CD4-positive, alpha-beta T cell treated with Interleukin-21 for 1 hour (primary cell): ENCODE measurements at regions not wholly inside any gene's neighbourhood (a gene's known extent, or its start where the extent isn't known, plus 50 kb on each side); places are given as distances from the start of the nearest gene placed in this dataset.

ENCODE experiments used
- DNase-seq: peaks from one replicate; pipeline ENCODE4 v3.0.0-alpha.2; 2020

DNA sequence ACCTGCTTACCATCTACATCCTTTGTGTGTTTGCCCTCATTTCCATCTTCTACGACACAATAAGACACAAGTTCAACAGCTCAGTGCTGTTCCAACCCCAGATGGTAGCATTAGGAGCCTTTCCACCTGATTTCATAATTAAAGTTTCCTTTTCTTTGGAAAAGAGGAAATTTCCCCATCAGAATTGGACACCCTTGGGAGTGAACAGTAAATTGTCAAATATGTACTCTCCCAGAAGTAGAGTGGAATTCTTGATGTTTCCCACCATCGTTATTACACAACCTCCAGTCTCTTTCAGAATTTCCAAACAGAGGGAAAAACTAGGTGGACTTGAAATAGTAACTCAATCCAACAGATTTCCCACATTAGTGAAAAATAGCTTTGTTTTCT lies 337.6 kb upstream of the OR4E1 start:
- DNase-seq: no peak

DNA sequence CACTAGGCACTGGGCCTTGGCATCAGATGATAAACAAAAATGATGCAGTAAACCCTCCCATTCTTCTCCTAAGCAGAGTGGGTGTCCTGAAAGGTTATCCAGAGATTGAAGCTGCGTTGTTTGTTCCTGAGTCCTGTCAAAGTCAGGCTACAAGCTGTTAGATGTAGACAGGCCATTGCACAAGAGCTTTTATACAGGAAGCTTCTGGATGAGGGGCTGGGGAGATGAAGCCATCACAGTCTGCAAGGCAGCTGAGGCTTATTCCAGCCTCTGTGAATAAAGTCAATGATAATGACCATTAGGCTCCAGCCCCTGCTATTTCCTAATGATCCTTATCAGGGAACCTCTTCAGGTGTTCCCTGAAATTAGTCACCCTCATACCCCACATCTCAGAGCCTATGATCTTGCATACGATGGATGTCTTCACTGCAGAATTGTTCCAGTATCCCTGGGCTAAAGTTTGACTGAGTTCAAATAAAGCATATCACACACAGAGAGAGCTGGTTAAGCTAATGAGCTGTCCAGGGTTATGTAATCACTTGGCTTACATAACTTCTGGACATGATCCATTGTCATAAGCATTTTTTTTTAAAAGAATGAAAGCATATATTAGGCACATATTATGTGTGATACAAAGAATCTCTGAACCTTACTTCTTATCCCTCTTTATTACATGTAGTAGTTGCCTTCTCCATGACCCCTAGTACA lies 337.1 kb upstream of the OR4E1 start:
- no peak for DNase-seq

GRCh38 chr14:22008766-22009165 lies 335.1 kb upstream of the OR4E1 start:
- no peak for DNase-seq

GRCh38 chr14:22007784-22008412 lies 334.3 kb upstream of the OR4E1 start:
- DNase-seq: peak; percentile 21

- DNase-seq: peak; percentile 13
These were observed 333.7 kb upstream of the OR4E1 start for GRCh38 chr14:22007363-22007762.

GRCh38 chr14:22003461-22003860 lies 329.8 kb upstream of the OR4E1 start:
- no peak for DNase-seq

GRCh38 chr14:22002860-22003284 lies 329.3 kb upstream of the OR4E1 start:
- peak; percentile 73 for DNase-seq

- no peak for DNase-seq
These were observed 325.8 kb upstream of the OR4E1 start for GRCh38 chr14:21999402-21999801.

DNA sequence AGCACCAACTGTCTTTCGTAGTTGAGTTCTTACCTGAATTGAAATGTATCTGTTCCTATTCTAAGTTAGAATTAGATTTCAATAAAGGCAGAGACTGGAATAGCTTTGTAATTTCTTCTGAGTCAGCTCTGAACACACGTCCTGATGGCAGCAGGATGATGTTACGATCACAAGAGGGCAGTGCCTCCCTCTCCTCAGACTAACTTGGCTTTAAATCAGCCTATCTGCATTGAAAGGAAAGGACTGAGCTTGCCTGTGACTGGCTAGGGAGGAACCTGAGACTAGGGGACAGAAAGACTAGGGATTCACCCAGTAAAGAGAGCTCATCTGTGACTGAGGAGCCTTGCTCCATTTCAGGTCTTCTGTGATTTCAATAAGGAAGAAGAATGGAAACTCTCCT lies 323.7 kb upstream of the OR4E1 start:
- DNase-seq: peak; percentile 65

- no peak for DNase-seq
These were observed 321.7 kb upstream of the OR4E1 start for GRCh38 chr14:21995332-21995731.

DNA sequence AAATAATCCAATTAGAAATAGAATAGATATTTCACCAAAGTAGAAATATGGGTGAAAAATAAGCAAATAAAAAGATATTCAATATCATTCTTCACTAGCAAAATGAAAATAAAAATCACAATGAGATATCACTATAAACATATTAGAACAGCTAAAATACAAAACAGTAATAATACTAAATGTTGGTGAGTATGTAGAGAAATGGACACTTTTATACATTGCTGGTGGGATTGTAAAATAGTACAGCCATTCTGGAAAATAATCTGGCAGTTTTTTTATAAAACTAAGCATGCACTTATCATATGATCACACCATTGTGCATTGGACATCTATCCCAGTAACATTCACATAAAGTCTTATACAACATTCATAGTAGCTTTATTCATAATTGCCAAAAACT lies 320.2 kb upstream of the OR4E1 start:
- no peak for DNase-seq

GRCh38 chr14:21993070-21993469 lies 319.5 kb upstream of the OR4E1 start:
- no peak for DNase-seq

DNA sequence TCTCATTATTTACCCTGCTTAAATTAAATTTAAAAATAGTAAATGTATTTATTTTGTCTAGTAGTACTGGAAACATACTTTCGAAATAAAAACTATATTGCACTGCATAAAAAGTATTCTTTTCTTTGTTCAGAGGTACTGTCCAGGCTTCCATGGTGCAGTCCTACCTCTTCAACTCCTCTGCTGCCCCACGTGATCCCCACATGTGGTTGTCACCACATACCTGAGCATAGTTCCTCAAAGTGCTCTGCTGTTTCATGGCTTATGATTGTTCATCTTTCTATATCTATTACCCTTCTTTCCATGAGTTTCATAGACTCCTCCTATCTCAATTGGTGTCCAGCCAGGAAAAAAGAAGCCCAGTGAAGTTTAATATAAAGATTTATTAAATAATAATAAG lies 317.5 kb upstream of the OR4E1 start:
- no peak for DNase-seq

- DNase-seq: peak; percentile 42
These were observed 316.5 kb upstream of the OR4E1 start for GRCh38 chr14:21990116-21990515.

GRCh38 chr14:21989090-21989489 lies 315.5 kb upstream of the OR4E1 start:
- no peak for DNase-seq

DNA sequence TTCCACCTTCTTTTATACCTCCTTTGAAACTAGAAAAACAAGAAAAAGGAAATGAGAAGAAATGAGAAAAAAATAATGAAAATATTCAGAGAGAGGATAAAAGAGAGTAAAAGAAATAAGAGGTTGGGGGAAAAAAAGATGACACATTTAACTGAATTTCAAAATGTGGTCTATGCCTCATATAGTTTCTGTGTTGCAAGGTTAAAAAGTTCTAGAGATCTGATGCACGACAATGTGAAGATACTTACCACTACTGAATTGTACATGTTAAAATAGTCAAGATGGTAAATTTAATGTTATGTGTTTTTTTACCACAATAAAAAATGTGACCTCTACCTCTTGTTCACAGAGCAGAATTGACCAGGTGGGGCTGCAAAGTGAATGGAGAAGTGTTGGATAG lies 314.8 kb upstream of the OR4E1 start:
- no peak for DNase-seq

- DNase-seq: peak; percentile 46
These were observed 314.3 kb upstream of the OR4E1 start for GRCh38 chr14:21987937-21988336.

GRCh38 chr14:21985081-21985480 lies 311.5 kb upstream of the OR4E1 start:
- DNase-seq: no peak

DNA sequence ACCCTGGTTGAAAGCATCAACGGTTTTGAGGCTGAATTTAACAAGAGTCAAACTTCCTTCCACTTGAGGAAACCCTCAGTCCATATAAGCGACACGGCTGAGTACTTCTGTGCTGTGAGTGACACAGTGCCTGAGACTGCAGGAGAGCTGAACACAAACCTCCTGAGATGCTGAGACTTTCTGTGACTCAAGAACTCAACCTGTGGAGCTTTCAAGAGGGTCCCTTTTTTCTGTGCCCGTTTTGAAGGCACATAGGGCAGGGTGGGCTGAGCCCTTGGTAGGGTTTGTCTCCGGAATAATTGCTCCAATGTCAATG lies 305.3 kb upstream of the OR4E1 start:
- no peak for DNase-seq

GRCh38 chr14:21978184-21978998 lies 304.8 kb upstream of the OR4E1 start:
- peak; percentile 71 for DNase-seq

- DNase-seq: no peak
These were observed 301.1 kb upstream of the OR4E1 start for GRCh38 chr14:21974741-21975140.

GRCh38 chr14:21965042-21965441 lies 291.4 kb upstream of the OR4E1 start:
- peak; percentile 68 for DNase-seq

GRCh38 chr14:21964180-21964579 lies 290.6 kb upstream of the OR4E1 start:
- no peak for DNase-seq

GRCh38 chr14:21960636-21961035 lies 287.0 kb upstream of the OR4E1 start:
- no peak for DNase-seq
